B cell (primary cell): ENCODE measurements at regions not wholly inside any gene's neighbourhood (a gene's known extent, or its start where the extent isn't known, plus 50 kb on each side); places are given as distances from the start of the nearest gene placed in this dataset.

Experiments used
- ATAC-seq: fragments of 200-7000 bp; cut with Tn5 transposase; one replicate; pipeline ENCODE4 v1.10.0; 2021; ENCODE audit warnings: low read depth, mild to moderate bottlenecking, moderate number of reproducible peaks, moderate library complexity
- CTCF ChIA-PET: fragments of 350-600 bp; sonication (Branson Sonifier 250); formaldehyde crosslinking; loops from one replicate; lab custom pipeline; 2021; ENCODE audit warnings: antibody characterized with exemption, inconsistent platforms; lab: Charles Lee
- POLR2A ChIA-PET: fragments of 350-600 bp; sonication (Branson Sonifier 250); formaldehyde crosslinking; loops from one replicate; lab custom pipeline; 2021; ENCODE audit warnings: antibody characterized with exemption; lab: Charles Lee
- DNase-seq: peaks from one replicate; pipeline ENCODE4 v3.0.0; 2013
- H2AFZ ChIP-seq: 2 replicates; pipeline ENCODE4 v1.6.1; 2012; ENCODE audit warnings: mild to moderate bottlenecking, low read depth, low read length; ENCODE audit not compliant: insufficient read depth, poor library complexity, severe bottlenecking
- H3K27ac ChIP-seq, 2 donors: 1 replicate in 1 of 2; 2 replicates in 1 of 2; pipeline ENCODE4 v1.5.1; 2012 to 2013; ENCODE audit warnings: low read length in 2 of 2, mild to moderate bottlenecking in 2 of 2, moderate library complexity in 1 of 2
- H3K27me3 ChIP-seq, 4 experiments: fragments of 200-600 bp in 1 of 4; sonication (generic) in 1 of 4; replicated peaks in 1 of 4; 1 replicate in 2 of 4; 2 replicates in 2 of 4; pipeline versions ENCODE4 v1.6.1 to v1.7.0; 2013 to 2016; ENCODE audit warnings: low read length in 3 of 4, mild to moderate bottlenecking in 2 of 4, mixed read lengths in 1 of 4, moderate library complexity in 1 of 4; ENCODE audit not compliant: insufficient read depth in 4 of 4, control insufficient read depth in 3 of 4; ENCODE audit errors: control extremely low read depth in 1 of 4
- H3K36me3 ChIP-seq, 2 experiments: replicated peaks in 1 of 2; 1 replicate in 1 of 2; 2 replicates in 1 of 2; pipeline versions ENCODE4 v1.6.1 to v1.7.1; 2013; ENCODE audit warnings: low read length in 1 of 2; ENCODE audit not compliant: insufficient read depth in 2 of 2, control insufficient read depth in 1 of 2; ENCODE audit errors: control extremely low read depth in 1 of 2, extremely low read depth in 1 of 2
- H3K4me1 ChIP-seq, 2 donors: fragments of 200-600 bp in 1 of 2; sonication (generic) in 1 of 2; 1 replicate in 1 of 2; 2 replicates in 1 of 2; pipeline versions ENCODE4 v1.5.1 to v1.6.1; 2013 to 2017; ENCODE audit warnings: low read length in 2 of 2; ENCODE audit not compliant: control insufficient read depth in 2 of 2, insufficient read depth in 2 of 2
- H3K4me2 ChIP-seq: replicated peaks from 2 replicates; pipeline ENCODE3; 2012; ENCODE audit warnings: mild to moderate bottlenecking, low read depth, low read length; ENCODE audit not compliant: poor library complexity, severe bottlenecking
- H3K4me3 ChIP-seq, 5 experiments: fragments of 200-600 bp in 1 of 5; sonication (generic) in 1 of 5; 1 replicate in 3 of 5; 2 replicates in 2 of 5; pipeline versions ENCODE4 v1.5.1 to v1.7.0; 2011 to 2016; ENCODE audit warnings: low read length in 4 of 5, mild to moderate bottlenecking in 4 of 5, low read depth in 2 of 5, control low read depth in 1 of 5, moderate library complexity in 1 of 5; ENCODE audit not compliant: insufficient read depth in 1 of 5; ENCODE audit errors: control extremely low read depth in 1 of 5, extremely low read depth in 1 of 5
- H3K79me2 ChIP-seq: fragments of 200-600 bp; sonication (generic); one replicate; pipeline ENCODE4 v1.6.0; 2016; ENCODE audit warnings: low read length; ENCODE audit not compliant: control insufficient read depth, insufficient read depth
- H3K9ac ChIP-seq: fragments of 200-600 bp; sonication (generic); 2 replicates; pipeline ENCODE4 v1.6.1; 2017; ENCODE audit warnings: mild to moderate bottlenecking, low read length, moderate library complexity
- H3K9me3 ChIP-seq, 3 donors: one replicate each; pipeline versions ENCODE4 v1.6.1 to v1.7.1; 2013; ENCODE audit warnings: low read length in 2 of 3; ENCODE audit not compliant: control insufficient read depth in 2 of 3, insufficient read depth in 1 of 3; ENCODE audit errors: control extremely low read depth in 1 of 3
- H4K20me1 ChIP-seq: 2 replicates; pipeline ENCODE4 v1.6.0; 2012; ENCODE audit warnings: mild to moderate bottlenecking, low read length; ENCODE audit not compliant: insufficient read depth, control insufficient read depth, poor library complexity, severe bottlenecking
- H3K27ac Mint-ChIP-seq: one replicate; pipeline ENCODE4 v1.8.0; 2021; ENCODE audit warnings: mixed read lengths
- H3K27me3 Mint-ChIP-seq: one replicate; pipeline ENCODE4 v1.8.0; 2021; ENCODE audit warnings: mixed read lengths
- H3K4me1 Mint-ChIP-seq: one replicate; pipeline ENCODE4 v1.8.0; 2021; ENCODE audit warnings: mixed read lengths
- H3K4me3 Mint-ChIP-seq: one replicate; pipeline ENCODE4 v1.8.0; 2021; ENCODE audit warnings: mixed read lengths
- H3K9me3 Mint-ChIP-seq: one replicate; pipeline ENCODE4 v1.8.0; 2022; ENCODE audit warnings: mixed read lengths; ENCODE audit not compliant: insufficient read depth
- EZH2 ChIP-seq: IDR thresholded peaks from 2 replicates; pipeline ENCODE4 v1.6.1; 2012; ENCODE audit warnings: borderline replicate concordance, low read depth, mild to moderate bottlenecking, moderate library complexity, low read length; ENCODE audit not compliant: insufficient read depth, poor library complexity, severe bottlenecking
- WGBS: methylation state at CpG from one replicate; pipeline ENCODE4 v1.1.5; 2013; ENCODE audit warnings: missing lambda C conversion rate; ENCODE audit not compliant: insufficient coverage; 5-methylcytosine and 5-hydroxymethylcytosine counted together
- intact Hi-C: fragments of 100-400 bp; cut with micrococcal nuclease; formaldehyde crosslinking; loops from one replicate; pipeline ENCODE4 v1.10.0; 2022
- TF ChIP-seq, protein P1 (sequence below): fragments of 200-600 bp; IDR thresholded peaks from one replicate; pipeline ENCODE4 v1.8.0; 2022; ENCODE audit warnings: antibody characterized with exemption, mild to moderate bottlenecking

GRCh38 chr20:22402550-22402949 is 181.8 kb downstream of the FOXA2 start:
- Histone ChIP-seq H3K9me3 (no peaks in the 10 kb centered on the region), H3K79me2 (no peaks in the 10 kb centered on the region), H2AFZ (no peak overlapping the region), H3K27ac (no peak overlapping the region), H4K20me1 (no peaks in the 10 kb centered on the region), H3K4me1 (peaks cover 0 to 10% of the 10 kb centered on the region in 2 donors), H3K4me2 (no peak overlapping the region), H3K4me3 (no peak overlapping the region), H3K9ac (no peak overlapping the region), H3K36me3 (no peaks in the 10 kb centered on the region), H3K27me3 (no peaks in the 10 kb centered on the region)
- ChIA-PET POLR2A (no interaction called here), CTCF (no interaction called here)
- TF ChIP-seq EZH2, result no peak
- TF ChIP-seq, protein P1, sequence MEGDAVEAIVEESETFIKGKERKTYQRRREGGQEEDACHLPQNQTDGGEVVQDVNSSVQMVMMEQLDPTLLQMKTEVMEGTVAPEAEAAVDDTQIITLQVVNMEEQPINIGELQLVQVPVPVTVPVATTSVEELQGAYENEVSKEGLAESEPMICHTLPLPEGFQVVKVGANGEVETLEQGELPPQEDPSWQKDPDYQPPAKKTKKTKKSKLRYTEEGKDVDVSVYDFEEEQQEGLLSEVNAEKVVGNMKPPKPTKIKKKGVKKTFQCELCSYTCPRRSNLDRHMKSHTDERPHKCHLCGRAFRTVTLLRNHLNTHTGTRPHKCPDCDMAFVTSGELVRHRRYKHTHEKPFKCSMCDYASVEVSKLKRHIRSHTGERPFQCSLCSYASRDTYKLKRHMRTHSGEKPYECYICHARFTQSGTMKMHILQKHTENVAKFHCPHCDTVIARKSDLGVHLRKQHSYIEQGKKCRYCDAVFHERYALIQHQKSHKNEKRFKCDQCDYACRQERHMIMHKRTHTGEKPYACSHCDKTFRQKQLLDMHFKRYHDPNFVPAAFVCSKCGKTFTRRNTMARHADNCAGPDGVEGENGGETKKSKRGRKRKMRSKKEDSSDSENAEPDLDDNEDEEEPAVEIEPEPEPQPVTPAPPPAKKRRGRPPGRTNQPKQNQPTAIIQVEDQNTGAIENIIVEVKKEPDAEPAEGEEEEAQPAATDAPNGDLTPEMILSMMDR, result no peak
- Mint-ChIP-seq H3K4me1 (peaks cover 16% of the 10 kb centered on the region), H3K9me3 (no peaks in the 10 kb centered on the region), H3K27ac (no peak overlapping the region), H3K4me3 (no peak overlapping the region), H3K27me3 (peaks cover 14% of the 10 kb centered on the region)
- intact Hi-C loops, result no loop called here
- no CpG with 5 or more reads among the region's 7 CpGs for WGBS
- DNase-seq, result no peak
- ATAC-seq, result no peak

DNA sequence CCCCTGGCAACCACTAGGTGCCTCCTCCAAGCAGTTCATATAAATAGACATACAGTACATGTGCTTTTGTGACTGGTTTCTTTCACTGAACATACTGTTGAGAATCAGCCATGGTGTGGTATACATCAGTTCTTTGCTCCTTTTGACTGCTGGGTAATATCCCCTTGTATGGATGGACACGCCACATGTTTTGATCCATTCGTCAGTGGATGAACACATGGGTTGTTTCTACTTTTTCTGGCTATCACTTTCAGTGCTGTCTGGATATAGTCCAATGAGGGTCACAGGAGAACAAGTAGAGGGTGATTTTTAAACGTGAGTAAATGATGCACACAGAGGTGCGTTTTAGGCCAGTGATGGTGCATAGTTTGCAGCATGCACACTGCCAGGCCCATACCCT is 183.9 kb downstream of the FOXA2 start:
- Mint-ChIP-seq H3K4me3 (no peak overlapping the region), H3K9me3 (no peaks in the 10 kb centered on the region), H3K27me3 (peaks cover 14% of the 10 kb centered on the region), H3K27ac (no peak overlapping the region), H3K4me1 (peaks cover 16% of the 10 kb centered on the region)
- H3K9me3 ChIP-seq, result no peaks in the 10 kb centered on the region
- WGBS, result 92% methylated on average over 2 of the region's 4 CpGs
- ChIA-PET CTCF (no interaction called here), POLR2A (no interaction called here)
- no peak overlapping the region for H3K9ac ChIP-seq
- H3K4me2 ChIP-seq, result no peak overlapping the region
- no peak for DNase-seq
- no peak overlapping the region for H2AFZ ChIP-seq
- no peak for ATAC-seq
- no peaks in the 10 kb centered on the region for H3K27me3 ChIP-seq
- H4K20me1 ChIP-seq, result no peaks in the 10 kb centered on the region
- no peaks in the 10 kb centered on the region for H3K36me3 ChIP-seq
- no peaks in the 10 kb centered on the region for H3K79me2 ChIP-seq
- intact Hi-C loops, result no loop called here
- no peak overlapping the region for H3K4me3 ChIP-seq
- peaks cover 0 to 10% of the 10 kb centered on the region in 2 donors for H3K4me1 ChIP-seq
- no peak overlapping the region for H3K27ac ChIP-seq
- TF ChIP-seq, protein P1, result no peak
- TF ChIP-seq EZH2, result no peak
